ENCODE measurements at regions not wholly inside any gene's neighbourhood (a gene's known extent, or its start where the extent isn't known, plus 50 kb on each side); places are given as distances from the start of the nearest gene placed in this dataset.

DNA sequence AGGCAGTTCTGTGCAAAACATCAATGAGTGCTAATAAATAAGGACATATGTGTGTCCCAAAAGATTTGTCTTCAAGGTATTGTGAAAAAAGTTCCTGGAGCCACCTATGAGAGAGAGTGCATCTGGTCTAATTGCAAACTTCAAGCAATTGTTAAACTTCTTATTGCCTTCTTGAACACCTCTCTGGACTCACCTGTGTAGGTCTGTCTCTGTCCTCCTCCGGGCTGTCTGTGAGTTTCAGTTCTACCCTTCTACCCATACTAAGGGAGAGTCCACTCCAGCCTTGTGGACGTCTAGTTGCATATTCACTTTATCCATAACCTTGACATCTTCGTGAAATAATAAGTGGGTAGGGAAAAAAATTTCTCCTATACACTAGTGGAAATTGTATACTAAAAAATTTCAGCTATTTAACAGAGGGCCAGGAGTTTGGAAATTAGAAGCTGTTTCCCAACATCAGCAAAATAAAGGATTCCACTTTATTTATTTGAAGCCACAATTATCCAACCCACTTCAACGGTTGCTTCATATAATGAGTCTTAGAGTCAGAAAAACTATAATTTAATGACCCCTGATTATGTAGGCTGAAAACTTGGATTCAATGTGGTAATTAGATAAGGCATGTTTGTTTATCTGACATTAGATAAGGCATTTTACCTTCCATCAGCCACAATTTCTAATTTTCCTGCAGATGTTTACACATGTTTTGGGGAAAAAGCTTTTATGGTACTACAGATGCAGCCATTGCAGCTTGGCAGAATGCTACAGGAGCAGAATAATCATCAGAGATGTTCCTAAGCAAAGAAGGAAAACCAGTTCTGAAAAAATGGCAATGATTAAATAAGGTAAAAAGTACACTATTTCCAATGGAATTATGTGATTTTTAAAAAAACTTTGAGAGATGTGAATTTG lies 150.8 kb upstream of the FAM3C start:
- TF ChIP-seq SIN3A (IDR thresholded peaks at IDR 0.05; ENCODE audit: borderline replicate concordance, insufficient read depth, low read length) (no peak), POLR2AphosphoS5 (IDR thresholded peaks at IDR 0.05; ENCODE audit: low read depth, low read length) (no peak), TAF1 (IDR thresholded peaks at IDR 0.05; ENCODE audit: borderline replicate concordance, insufficient read depth, low read length) (no peak), FOXP2 (optimal IDR thresholded peaks at IDR 0.05; ENCODE audit: borderline replicate concordance, extremely low read depth, extremely low read length, insufficient read depth) (no peak)
- TF ChIP-seq, protein P1, sequence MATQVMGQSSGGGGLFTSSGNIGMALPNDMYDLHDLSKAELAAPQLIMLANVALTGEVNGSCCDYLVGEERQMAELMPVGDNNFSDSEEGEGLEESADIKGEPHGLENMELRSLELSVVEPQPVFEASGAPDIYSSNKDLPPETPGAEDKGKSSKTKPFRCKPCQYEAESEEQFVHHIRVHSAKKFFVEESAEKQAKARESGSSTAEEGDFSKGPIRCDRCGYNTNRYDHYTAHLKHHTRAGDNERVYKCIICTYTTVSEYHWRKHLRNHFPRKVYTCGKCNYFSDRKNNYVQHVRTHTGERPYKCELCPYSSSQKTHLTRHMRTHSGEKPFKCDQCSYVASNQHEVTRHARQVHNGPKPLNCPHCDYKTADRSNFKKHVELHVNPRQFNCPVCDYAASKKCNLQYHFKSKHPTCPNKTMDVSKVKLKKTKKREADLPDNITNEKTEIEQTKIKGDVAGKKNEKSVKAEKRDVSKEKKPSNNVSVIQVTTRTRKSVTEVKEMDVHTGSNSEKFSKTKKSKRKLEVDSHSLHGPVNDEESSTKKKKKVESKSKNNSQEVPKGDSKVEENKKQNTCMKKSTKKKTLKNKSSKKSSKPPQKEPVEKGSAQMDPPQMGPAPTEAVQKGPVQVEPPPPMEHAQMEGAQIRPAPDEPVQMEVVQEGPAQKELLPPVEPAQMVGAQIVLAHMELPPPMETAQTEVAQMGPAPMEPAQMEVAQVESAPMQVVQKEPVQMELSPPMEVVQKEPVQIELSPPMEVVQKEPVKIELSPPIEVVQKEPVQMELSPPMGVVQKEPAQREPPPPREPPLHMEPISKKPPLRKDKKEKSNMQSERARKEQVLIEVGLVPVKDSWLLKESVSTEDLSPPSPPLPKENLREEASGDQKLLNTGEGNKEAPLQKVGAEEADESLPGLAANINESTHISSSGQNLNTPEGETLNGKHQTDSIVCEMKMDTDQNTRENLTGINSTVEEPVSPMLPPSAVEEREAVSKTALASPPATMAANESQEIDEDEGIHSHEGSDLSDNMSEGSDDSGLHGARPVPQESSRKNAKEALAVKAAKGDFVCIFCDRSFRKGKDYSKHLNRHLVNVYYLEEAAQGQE (IDR thresholded peaks at IDR 0.05; ENCODE audit: insufficient read depth in 1 of 2, low read depth in 2 of 2, low read length in 2 of 2), result no peak

DNA sequence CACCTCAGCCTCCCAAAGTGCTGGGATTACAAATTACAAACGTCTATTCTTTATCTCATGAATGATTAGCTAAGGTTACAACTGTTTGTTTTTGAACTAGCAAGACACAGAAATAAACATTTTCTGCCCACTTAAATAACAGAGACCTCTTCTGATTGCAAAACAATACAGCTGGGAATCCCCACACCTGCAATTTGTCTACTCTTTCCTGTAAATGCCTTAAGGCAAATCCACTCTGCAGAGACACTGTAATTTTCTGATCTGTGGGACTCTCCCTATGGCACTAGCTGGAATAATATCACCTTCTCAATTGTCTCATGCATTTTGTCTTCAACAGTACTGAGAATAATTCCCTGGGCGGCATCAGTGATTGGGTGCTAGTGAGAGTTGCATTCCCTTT lies 149.3 kb upstream of the FAM3C start:
- TF ChIP-seq SIN3A (IDR thresholded peaks at IDR 0.05; ENCODE audit: borderline replicate concordance, insufficient read depth, low read length) (no peak), TAF1 (IDR thresholded peaks at IDR 0.05; ENCODE audit: borderline replicate concordance, insufficient read depth, low read length) (no peak), FOXP2 (optimal IDR thresholded peaks at IDR 0.05; ENCODE audit: borderline replicate concordance, extremely low read depth, extremely low read length, insufficient read depth) (no peak), POLR2AphosphoS5 (IDR thresholded peaks at IDR 0.05; ENCODE audit: low read depth, low read length) (no peak)
- TF ChIP-seq, protein P1 (IDR thresholded peaks at IDR 0.05; ENCODE audit: insufficient read depth in 1 of 2, low read depth in 2 of 2, low read length in 2 of 2), result no peak

DNA sequence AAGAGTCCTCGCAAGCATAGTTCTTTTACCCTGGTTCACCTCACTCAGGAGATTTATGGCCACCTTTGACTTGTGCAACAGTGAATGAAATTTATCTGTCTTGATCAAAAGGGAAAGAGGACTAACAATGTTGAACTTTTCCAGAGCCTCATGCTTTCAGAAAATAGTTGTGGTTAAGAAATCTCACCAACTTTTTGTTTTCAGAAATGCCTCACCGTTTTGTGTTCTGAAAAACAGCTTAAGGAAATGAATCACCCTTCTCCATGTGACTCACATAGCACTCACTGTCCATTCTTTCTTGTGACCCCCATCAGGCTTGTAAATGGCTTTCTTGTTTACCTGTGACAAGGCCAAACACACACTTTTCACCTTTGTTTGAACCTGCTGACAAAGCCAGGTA lies 148.6 kb upstream of the FAM3C start:
- no peak for TF ChIP-seq TAF1 (IDR thresholded peaks at IDR 0.05; ENCODE audit: borderline replicate concordance, insufficient read depth, low read length)
- TF ChIP-seq SIN3A (IDR thresholded peaks at IDR 0.05; ENCODE audit: borderline replicate concordance, insufficient read depth, low read length), result no peak
- TF ChIP-seq POLR2AphosphoS5 (IDR thresholded peaks at IDR 0.05; ENCODE audit: low read depth, low read length), result no peak
- no peak for TF ChIP-seq FOXP2 (optimal IDR thresholded peaks at IDR 0.05; ENCODE audit: borderline replicate concordance, extremely low read depth, extremely low read length, insufficient read depth)
- TF ChIP-seq, protein P1 (IDR thresholded peaks at IDR 0.05; ENCODE audit: insufficient read depth in 1 of 2, low read depth in 2 of 2, low read length in 2 of 2), result no peak

DNA sequence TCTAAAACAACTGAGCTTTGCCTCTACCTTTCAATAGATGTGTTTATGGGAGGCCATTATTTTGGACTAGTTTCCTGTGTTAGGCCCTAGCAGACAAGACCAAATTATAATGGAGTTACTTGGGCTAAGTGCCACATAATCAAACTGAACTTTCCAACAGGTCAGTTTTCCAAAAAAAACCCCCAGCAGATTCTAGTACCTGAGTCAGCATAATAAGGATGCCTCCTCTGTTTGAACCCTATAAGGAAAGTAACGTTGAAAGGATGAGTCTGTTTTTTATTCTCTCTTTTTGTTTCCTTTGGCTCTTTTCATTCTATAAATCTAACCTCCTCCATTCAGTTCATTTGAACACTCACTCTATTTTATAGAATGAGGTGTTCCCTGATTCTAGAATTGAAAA lies 148.1 kb upstream of the FAM3C start:
- no peak for TF ChIP-seq FOXP2 (optimal IDR thresholded peaks at IDR 0.05; ENCODE audit: borderline replicate concordance, extremely low read depth, extremely low read length, insufficient read depth)
- TF ChIP-seq TAF1 (IDR thresholded peaks at IDR 0.05; ENCODE audit: borderline replicate concordance, insufficient read depth, low read length), result no peak
- no peak for TF ChIP-seq POLR2AphosphoS5 (IDR thresholded peaks at IDR 0.05; ENCODE audit: low read depth, low read length)
- TF ChIP-seq, protein P1 (IDR thresholded peaks at IDR 0.05; ENCODE audit: insufficient read depth in 1 of 2, low read depth in 2 of 2, low read length in 2 of 2), result no peak
- no peak for TF ChIP-seq SIN3A (IDR thresholded peaks at IDR 0.05; ENCODE audit: borderline replicate concordance, insufficient read depth, low read length)
